Karpas-422 (cell line): ENCODE measurements at regions not wholly inside any gene's neighbourhood (a gene's known extent, or its start where the extent isn't known, plus 50 kb on each side); places are given as distances from the start of the nearest gene placed in this dataset.

Source experiments
- DNase-seq: peaks from one replicate; pipeline ENCODE4 v3.0.0-alpha.2; 2015
- H2AFZ ChIP-seq: fragments of 200-600 bp; sonication (generic); 2 replicates; pipeline ENCODE4 v1.6.1; 2014; ENCODE audit warnings: antibody characterized with exemption, low read length, mixed read lengths
- H3K27ac ChIP-seq: fragments of 200-600 bp; sonication (generic); 2 replicates; pipeline ENCODE4 v1.5.1; 2014; ENCODE audit warnings: mild to moderate bottlenecking, low read length, moderate library complexity
- H3K27me3 ChIP-seq: fragments of 200-600 bp; sonication (generic); 2 replicates; pipeline ENCODE4 v1.6.1; 2014; ENCODE audit warnings: low read length, mixed read lengths
- H3K36me3 ChIP-seq: fragments of 200-600 bp; sonication (generic); 2 replicates; pipeline ENCODE4 v1.6.1; 2014; ENCODE audit warnings: low read length, mixed read lengths; ENCODE audit not compliant: insufficient read depth
- H3K4me1 ChIP-seq: fragments of 200-600 bp; sonication (generic); 2 replicates; pipeline ENCODE4 v1.6.1; 2014; ENCODE audit warnings: mild to moderate bottlenecking, low read length, mixed read lengths
- H3K4me2 ChIP-seq: fragments of 200-600 bp; sonication (generic); 2 replicates; pipeline ENCODE4 v1.6.1; 2014; ENCODE audit warnings: low read length, low read depth, mild to moderate bottlenecking; ENCODE audit not compliant: poor library complexity, severe bottlenecking
- H3K4me3 ChIP-seq: fragments of 200-600 bp; sonication (generic); 2 replicates; pipeline ENCODE4 v1.5.1; 2014; ENCODE audit warnings: mild to moderate bottlenecking, antibody characterized with exemption, low read length, mixed read lengths
- H3K79me2 ChIP-seq: fragments of 200-600 bp; sonication (generic); 2 replicates; pipeline ENCODE4 v1.6.1; 2014; ENCODE audit warnings: mild to moderate bottlenecking, low read length, mixed read lengths
- H3K9ac ChIP-seq: fragments of 200-600 bp; sonication (generic); 2 replicates; pipeline ENCODE4 v1.6.0; 2014; ENCODE audit warnings: low read length
- H3K9me2 ChIP-seq: fragments of 200-600 bp; sonication (generic), shearing (Covaris generic); replicated peaks from 2 replicates; pipeline ENCODE4 v1.6.0; 2014; ENCODE audit warnings: mild to moderate bottlenecking, low read length, moderate library complexity; ENCODE audit not compliant: insufficient read depth
- H3K9me3 ChIP-seq: fragments of 300-700, 200-600 bp; sonication (generic); 2 replicates; pipeline ENCODE4 v1.6.1; 2014; ENCODE audit warnings: low read length, mixed read lengths
- H4K20me1 ChIP-seq: fragments of 200-600 bp; sonication (generic); 2 replicates; pipeline ENCODE4 v1.6.1; 2014; ENCODE audit warnings: mild to moderate bottlenecking, antibody characterized with exemption, low read length, low read depth; ENCODE audit not compliant: insufficient read depth

DNA sequence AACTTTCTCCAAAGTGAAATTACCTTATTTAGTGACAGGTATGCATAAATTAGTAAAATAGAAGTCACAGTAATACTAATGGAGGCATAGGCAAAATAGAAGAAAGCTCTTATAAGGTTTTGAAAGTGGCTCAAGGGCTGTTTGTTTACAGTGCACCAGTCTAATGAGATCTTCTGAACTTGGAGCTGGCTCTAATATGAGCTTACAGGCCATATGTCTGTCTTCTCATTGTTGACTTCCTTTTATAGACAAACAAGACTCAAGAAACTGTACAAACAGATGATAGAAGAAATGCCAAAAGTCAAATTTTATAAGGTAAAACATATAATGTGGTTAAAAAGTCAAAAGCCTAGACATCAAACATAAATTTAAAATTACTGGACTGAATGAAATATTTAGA lies 207.5 kb upstream of the NEGR1 start:
- no peaks in the 10 kb centered on the region for H3K9me2 ChIP-seq
- H3K4me1 ChIP-seq: no peaks in the 10 kb centered on the region
- H3K9me3 ChIP-seq: peaks cover 28% of the 10 kb centered on the region
- H3K4me3 ChIP-seq: no peak overlapping the region
- H3K27ac ChIP-seq: no peak overlapping the region
- H3K36me3 ChIP-seq: no peaks in the 10 kb centered on the region
- no peak for DNase-seq
- H2AFZ ChIP-seq: no peak overlapping the region
- no peak overlapping the region for H3K9ac ChIP-seq
- H3K4me2 ChIP-seq: no peak overlapping the region
- H3K27me3 ChIP-seq: no peaks in the 10 kb centered on the region
- no peaks in the 10 kb centered on the region for H4K20me1 ChIP-seq
- no peaks in the 10 kb centered on the region for H3K79me2 ChIP-seq

DNA sequence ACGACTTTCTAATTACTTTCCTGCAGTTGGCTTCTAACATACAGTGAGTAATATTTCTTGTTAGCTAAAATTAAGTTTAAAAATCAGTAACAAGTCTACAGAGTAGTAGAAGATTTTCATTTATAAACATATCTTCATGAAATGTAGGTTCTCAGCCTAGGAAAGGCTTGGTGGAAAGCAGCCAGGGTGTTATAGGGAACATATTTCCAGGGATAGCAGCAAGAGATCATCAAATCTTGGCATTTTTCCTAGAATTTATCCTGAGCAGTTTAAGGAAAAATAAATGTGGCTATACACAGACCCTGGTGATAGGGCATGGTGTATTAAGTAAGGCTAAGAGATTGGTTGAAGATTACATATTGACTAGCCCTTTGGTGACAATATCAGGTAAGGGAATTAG lies 203.5 kb upstream of the NEGR1 start:
- no peak overlapping the region for H3K9ac ChIP-seq
- no peaks in the 10 kb centered on the region for H3K27me3 ChIP-seq
- H3K4me3 ChIP-seq: no peak overlapping the region
- H2AFZ ChIP-seq: no peak overlapping the region
- H3K9me2 ChIP-seq: no peaks in the 10 kb centered on the region
- H3K4me1 ChIP-seq: no peaks in the 10 kb centered on the region
- no peaks in the 10 kb centered on the region for H4K20me1 ChIP-seq
- DNase-seq: no peak
- no peak overlapping the region for H3K4me2 ChIP-seq
- no peaks in the 10 kb centered on the region for H3K36me3 ChIP-seq
- peaks cover 41% of the 10 kb centered on the region for H3K9me3 ChIP-seq
- no peaks in the 10 kb centered on the region for H3K79me2 ChIP-seq
- no peak overlapping the region for H3K27ac ChIP-seq

DNA sequence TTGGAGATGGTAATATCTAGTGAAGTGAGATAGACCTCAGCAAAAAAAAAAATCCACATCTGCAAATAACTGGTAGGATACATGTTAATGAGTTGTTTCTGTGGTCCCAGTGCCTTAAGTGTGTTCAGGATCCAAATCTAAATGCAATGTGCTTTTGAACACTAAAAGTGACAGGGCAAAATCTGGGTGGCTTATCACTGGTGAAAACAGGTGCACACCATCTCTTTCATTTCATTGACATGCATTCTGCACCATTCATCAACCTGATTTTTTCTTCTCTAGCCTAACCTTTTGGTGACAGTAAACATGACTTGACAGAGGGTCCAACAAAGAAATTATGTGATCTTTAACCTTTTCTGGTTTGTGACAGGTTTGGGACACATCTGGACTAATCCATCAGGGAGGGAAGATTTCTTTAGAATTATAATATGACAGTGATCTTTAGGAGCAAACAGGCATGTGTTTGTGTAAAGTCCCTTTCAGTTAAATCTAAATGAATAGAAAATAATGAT lies 201.6 kb upstream of the NEGR1 start:
- no peak overlapping the region for H3K27ac ChIP-seq
- no peak overlapping the region for H3K4me2 ChIP-seq
- no peaks in the 10 kb centered on the region for H4K20me1 ChIP-seq
- no peak for DNase-seq
- no peak overlapping the region for H3K4me3 ChIP-seq
- H3K9me3 ChIP-seq: peaks cover 33% of the 10 kb centered on the region
- H2AFZ ChIP-seq: no peak overlapping the region
- no peaks in the 10 kb centered on the region for H3K4me1 ChIP-seq
- H3K9me2 ChIP-seq: no peaks in the 10 kb centered on the region
- no peaks in the 10 kb centered on the region for H3K79me2 ChIP-seq
- no peaks in the 10 kb centered on the region for H3K27me3 ChIP-seq
- no peaks in the 10 kb centered on the region for H3K36me3 ChIP-seq
- no peak overlapping the region for H3K9ac ChIP-seq

DNA sequence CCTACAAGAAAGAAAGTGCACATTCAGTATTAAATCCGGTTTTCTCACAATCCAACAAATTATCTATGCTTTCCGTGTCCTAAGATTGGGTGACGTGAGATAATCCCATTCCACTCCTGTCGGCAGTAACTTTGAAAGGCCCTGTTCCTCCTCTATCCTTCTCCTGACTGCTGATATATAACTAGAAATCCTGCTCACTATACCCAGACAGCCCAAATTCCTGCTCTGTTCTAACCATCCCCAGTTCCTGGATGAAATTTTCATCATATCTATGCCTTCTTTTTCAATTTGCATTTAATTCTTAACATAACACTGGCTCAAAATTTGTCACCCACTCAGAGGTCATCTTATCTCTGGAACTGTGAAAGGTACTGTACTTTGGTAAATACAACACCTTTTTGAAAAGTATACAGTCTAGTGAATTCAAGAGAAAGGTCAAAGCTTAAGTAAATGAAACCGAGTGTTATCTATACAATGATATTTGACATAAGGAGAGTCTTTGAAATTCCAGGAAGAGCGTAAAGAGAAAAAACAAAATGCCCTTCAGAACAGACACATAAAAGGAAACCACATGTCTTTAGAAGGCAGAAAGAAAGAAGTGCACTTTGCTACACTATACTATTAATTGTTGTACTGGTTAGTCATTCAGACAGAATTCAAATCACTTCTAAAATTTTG lies 200.5 kb upstream of the NEGR1 start:
- H3K4me1 ChIP-seq: no peaks in the 10 kb centered on the region
- no peaks in the 10 kb centered on the region for H3K36me3 ChIP-seq
- H3K79me2 ChIP-seq: no peaks in the 10 kb centered on the region
- no peak overlapping the region for H3K4me3 ChIP-seq
- H3K9me2 ChIP-seq: no peaks in the 10 kb centered on the region
- no peak for DNase-seq
- H4K20me1 ChIP-seq: no peaks in the 10 kb centered on the region
- peaks cover 38% of the 10 kb centered on the region for H3K9me3 ChIP-seq
- H3K9ac ChIP-seq: no peak overlapping the region
- H3K27me3 ChIP-seq: no peaks in the 10 kb centered on the region
- H3K4me2 ChIP-seq: no peak overlapping the region
- no peak overlapping the region for H3K27ac ChIP-seq
- H2AFZ ChIP-seq: no peak overlapping the region

DNA sequence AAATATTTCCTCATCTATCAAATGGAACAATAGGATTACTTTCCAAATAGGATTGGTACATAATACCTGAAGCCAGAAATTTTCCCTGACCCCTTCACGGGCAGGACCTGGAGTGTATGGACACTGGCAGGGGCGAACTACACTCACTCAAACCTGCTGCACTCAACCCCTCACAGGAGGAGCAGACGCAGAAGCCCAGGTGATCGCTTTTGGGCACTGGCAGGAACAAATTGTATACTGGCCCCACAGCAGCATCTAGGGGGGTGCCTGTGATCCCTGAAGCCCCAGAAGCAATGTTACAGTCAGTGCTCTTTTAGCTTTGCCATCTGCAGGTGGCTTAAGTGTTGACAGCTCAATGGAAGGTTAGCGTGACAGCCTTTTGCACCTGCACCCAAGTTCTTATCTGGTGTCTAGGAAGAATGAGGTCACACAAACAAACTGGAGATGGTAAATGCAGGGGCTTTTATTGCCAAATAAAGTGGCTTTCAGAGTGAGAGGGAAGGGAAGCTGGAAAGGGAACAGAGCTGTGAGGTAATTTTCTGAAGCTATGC lies 199.2 kb upstream of the NEGR1 start:
- no peaks in the 10 kb centered on the region for H3K4me1 ChIP-seq
- H3K9me3 ChIP-seq: peaks cover 32% of the 10 kb centered on the region
- no peak overlapping the region for H3K27ac ChIP-seq

DNA sequence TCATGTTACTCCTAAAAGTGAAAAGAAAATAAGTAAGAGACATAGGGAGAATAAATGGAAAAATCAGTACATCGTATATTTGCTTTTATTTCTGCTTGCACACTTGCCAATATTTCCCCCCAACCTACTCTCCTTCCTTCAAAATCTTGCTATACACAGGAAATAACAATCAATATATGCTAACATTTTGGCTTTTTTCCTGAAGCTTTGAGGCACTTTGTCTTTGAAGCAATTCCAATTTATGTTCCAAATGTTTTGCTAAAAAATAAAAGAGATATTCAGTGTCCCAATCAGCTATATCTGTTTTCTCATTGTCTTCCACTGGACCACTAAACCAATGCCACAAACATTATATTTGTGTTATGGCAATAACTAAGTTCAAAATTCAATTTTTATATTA lies 184.0 kb upstream of the NEGR1 start:
- Histone ChIP-seq H3K4me1 (no peaks in the 10 kb centered on the region), H4K20me1 (no peaks in the 10 kb centered on the region), H3K9me3 (peaks cover 39% of the 10 kb centered on the region), H3K9me2 (no peaks in the 10 kb centered on the region), H3K9ac (no peak overlapping the region), H3K79me2 (no peaks in the 10 kb centered on the region), H3K4me2 (no peak overlapping the region), H3K36me3 (no peaks in the 10 kb centered on the region), H3K27ac (no peak overlapping the region), H3K27me3 (no peaks in the 10 kb centered on the region), H2AFZ (no peak overlapping the region), H3K4me3 (no peak overlapping the region)
- no peak for DNase-seq

More for the DNA sequence above, 199.2 kb upstream of the NEGR1 start:
- H3K4me3 ChIP-seq: no peak overlapping the region
- no peak overlapping the region for H3K9ac ChIP-seq
- H4K20me1 ChIP-seq: no peaks in the 10 kb centered on the region
- no peaks in the 10 kb centered on the region for H3K79me2 ChIP-seq
- no peaks in the 10 kb centered on the region for H3K27me3 ChIP-seq
- H3K36me3 ChIP-seq: no peaks in the 10 kb centered on the region
- H2AFZ ChIP-seq: no peak overlapping the region
- H3K4me2 ChIP-seq: no peak overlapping the region
- DNase-seq: no peak
- H3K9me2 ChIP-seq: no peaks in the 10 kb centered on the region

DNA sequence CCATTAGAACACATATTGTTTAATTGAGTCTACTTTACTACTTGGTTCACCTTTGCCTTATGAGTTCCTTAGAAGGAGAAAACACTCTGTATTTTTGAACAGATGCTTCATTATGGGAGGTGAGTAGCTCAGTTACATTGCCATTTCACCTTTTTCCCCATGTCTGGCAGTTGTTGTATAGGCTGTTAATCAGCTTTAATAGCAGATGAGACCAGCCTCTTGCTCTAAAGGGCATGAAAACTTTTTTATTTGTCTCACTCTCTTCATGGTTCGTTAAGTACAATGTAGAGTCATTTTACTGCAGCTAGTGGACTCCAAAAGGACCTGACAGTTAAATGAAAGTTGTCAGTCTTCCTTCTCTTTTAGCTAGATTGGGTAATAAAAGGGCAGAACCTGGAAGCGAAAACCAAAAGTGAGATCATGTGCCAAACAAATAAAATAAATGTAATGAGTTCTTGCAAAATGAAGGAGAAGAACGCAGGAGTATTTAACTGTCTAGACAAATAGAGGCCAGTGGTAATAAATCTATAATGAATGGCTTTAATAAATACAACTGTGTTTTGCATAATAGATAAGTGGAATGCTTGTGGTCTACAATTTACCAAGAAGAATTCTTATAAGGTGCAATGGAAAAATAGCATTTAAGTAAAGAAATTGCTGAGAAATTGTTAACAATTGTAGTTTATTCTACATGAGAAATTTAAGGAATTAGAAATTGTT lies 180.0 kb upstream of the NEGR1 start:
- no peaks in the 10 kb centered on the region for H3K79me2 ChIP-seq
- H3K9me3 ChIP-seq: peaks cover 38% of the 10 kb centered on the region
- H3K27ac ChIP-seq: no peak overlapping the region
- no peaks in the 10 kb centered on the region for H4K20me1 ChIP-seq
- no peak overlapping the region for H2AFZ ChIP-seq
- H3K4me1 ChIP-seq: no peaks in the 10 kb centered on the region
- no peak overlapping the region for H3K4me2 ChIP-seq
- no peaks in the 10 kb centered on the region for H3K36me3 ChIP-seq
- H3K27me3 ChIP-seq: no peaks in the 10 kb centered on the region
- no peak overlapping the region for H3K4me3 ChIP-seq
- H3K9me2 ChIP-seq: no peaks in the 10 kb centered on the region
- DNase-seq: no peak
- no peak overlapping the region for H3K9ac ChIP-seq

DNA sequence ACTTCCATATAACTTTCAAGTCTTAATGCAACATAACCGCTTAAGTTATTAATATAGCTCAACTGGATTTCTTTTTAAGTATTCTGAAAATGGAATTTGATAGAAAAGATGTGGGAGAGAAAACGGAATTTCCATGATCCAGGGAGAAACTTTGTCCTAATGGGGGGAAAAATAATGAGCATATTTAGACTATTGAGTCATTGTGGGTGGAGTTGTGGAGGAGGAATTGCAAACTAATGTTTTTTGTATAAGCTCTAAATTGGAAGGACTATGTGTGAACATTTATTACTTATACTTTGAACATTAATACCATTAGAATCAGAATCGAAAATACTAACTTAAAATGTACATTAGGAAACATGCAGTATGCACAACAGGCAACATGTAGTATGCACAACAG lies 159.9 kb upstream of the NEGR1 start:
- H3K9ac ChIP-seq: no peak overlapping the region
- no peaks in the 10 kb centered on the region for H3K27me3 ChIP-seq
- DNase-seq: no peak
- H3K4me2 ChIP-seq: no peak overlapping the region
- H2AFZ ChIP-seq: no peak overlapping the region
- H3K9me2 ChIP-seq: no peaks in the 10 kb centered on the region
- H3K4me1 ChIP-seq: no peaks in the 10 kb centered on the region
- no peaks in the 10 kb centered on the region for H3K79me2 ChIP-seq
- H4K20me1 ChIP-seq: no peaks in the 10 kb centered on the region
- no peak overlapping the region for H3K27ac ChIP-seq
- H3K36me3 ChIP-seq: no peaks in the 10 kb centered on the region
- H3K9me3 ChIP-seq: peaks cover 41% of the 10 kb centered on the region
- H3K4me3 ChIP-seq: no peak overlapping the region
